Keratinocyte (primary cell): ENCODE measurements at regions not wholly inside any gene's neighbourhood (a gene's known extent, or its start where the extent isn't known, plus 50 kb on each side); places are given as distances from the start of the nearest gene placed in this dataset.

Experiments
- EZH2 ChIP-seq: IDR thresholded peaks from one replicate; pipeline ENCODE4 v1.6.1; 2012; ENCODE audit warnings: inconsistent platforms, mild to moderate bottlenecking, low read length, moderate library complexity
- TF ChIP-seq, protein P1 (sequence below), 3 experiments: IDR thresholded peaks in 1 of 3; conservative IDR thresholded peaks in 1 of 3; optimal IDR thresholded peaks in 1 of 3; 2 replicates in 2 of 3; 3 replicates in 1 of 3; pipeline versions ENCODE3 to v1.5.1; 2011; ENCODE audit warnings: low read length in 3 of 3, mild to moderate bottlenecking in 3 of 3, moderate library complexity in 2 of 3, control low read depth in 1 of 3, inconsistent platforms in 1 of 3; ENCODE audit not compliant: insufficient read depth in 2 of 3; ENCODE audit errors: extremely low read depth in 1 of 3

DNA sequence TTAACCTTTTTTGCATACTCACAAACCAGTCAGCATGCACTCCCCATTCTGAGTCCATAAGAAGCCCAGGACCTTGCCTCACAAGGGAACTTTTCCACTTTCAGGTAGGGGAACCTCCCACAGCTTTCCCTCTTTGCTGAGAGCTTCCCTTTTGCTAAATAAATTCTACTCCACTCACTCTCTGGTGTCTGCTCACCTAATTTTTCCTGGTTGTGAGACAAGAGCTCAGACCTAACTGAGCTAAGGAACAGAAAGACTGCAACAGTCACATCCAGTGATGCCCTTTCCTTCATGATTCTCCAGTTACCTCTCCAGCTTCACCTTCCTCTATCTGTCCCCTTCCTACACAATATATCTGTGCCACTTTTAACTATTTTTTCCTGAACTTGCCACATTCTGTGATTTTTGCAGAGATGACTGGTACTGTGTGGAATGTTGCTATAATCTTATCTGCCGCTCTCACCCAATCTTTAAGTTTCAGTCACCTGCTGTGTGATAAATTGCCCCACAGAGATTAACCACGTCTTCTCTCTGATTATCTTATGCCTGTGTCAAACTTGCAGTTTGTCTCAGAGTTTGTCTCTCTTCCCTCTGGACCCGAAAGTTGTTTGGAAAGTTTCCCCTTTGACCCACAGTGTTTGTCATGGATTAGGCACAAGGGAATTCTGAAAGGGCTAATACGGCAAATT, 737.1 kb upstream of the FLRT2 start:
- TF ChIP-seq, protein P1, sequence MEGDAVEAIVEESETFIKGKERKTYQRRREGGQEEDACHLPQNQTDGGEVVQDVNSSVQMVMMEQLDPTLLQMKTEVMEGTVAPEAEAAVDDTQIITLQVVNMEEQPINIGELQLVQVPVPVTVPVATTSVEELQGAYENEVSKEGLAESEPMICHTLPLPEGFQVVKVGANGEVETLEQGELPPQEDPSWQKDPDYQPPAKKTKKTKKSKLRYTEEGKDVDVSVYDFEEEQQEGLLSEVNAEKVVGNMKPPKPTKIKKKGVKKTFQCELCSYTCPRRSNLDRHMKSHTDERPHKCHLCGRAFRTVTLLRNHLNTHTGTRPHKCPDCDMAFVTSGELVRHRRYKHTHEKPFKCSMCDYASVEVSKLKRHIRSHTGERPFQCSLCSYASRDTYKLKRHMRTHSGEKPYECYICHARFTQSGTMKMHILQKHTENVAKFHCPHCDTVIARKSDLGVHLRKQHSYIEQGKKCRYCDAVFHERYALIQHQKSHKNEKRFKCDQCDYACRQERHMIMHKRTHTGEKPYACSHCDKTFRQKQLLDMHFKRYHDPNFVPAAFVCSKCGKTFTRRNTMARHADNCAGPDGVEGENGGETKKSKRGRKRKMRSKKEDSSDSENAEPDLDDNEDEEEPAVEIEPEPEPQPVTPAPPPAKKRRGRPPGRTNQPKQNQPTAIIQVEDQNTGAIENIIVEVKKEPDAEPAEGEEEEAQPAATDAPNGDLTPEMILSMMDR (optimal IDR thresholded peaks at IDR 0.05 in 1 of 3, IDR thresholded peaks at IDR 0.05 in 1 of 3, conservative IDR thresholded peaks at IDR 0.05 in 1 of 3; ENCODE audit: extremely low read depth in 1 of 3, insufficient read depth in 2 of 3, low read length in 3 of 3), result no peak
- TF ChIP-seq EZH2, result no peak
